ENCODE measurements at regions not wholly inside any gene's neighbourhood (a gene's known extent, or its start where the extent isn't known, plus 50 kb on each side); places are given as distances from the start of the nearest gene placed in this dataset.

DNA sequence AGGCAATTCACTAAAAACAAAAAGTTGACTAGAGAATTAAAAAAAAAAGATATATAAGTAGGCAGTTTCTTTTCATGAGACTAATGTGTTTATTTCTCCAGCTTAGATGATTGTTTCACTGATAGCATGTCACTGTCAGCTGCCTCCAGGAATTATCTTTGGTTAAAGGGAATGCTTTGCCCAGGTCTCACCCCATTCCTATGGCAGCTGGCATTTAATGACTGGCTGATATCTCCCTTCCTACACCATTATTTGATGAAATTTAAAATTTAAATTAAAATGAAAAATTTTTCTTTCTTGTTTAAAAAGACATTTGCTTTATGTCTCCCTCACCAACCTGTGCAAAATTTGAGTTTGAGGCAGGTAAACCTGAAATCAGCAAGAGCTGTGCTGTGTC, 214.5 kb upstream of the PRSS1 start:
- TF ChIP-seq EZH2 (IDR thresholded peaks at IDR 0.05): no peak
- no peak for TF ChIP-seq CEBPB (IDR thresholded peaks at IDR 0.05; ENCODE audit: low read depth)
- TF ChIP-seq FOSL1 (IDR thresholded peaks at IDR 0.05; ENCODE audit: low read depth): no peak
- no peak for TF ChIP-seq POLR2A (IDR thresholded peaks at IDR 0.05; ENCODE audit: borderline replicate concordance, extremely low read depth, insufficient read depth, insufficient read length)
- TF ChIP-seq, protein P1, sequence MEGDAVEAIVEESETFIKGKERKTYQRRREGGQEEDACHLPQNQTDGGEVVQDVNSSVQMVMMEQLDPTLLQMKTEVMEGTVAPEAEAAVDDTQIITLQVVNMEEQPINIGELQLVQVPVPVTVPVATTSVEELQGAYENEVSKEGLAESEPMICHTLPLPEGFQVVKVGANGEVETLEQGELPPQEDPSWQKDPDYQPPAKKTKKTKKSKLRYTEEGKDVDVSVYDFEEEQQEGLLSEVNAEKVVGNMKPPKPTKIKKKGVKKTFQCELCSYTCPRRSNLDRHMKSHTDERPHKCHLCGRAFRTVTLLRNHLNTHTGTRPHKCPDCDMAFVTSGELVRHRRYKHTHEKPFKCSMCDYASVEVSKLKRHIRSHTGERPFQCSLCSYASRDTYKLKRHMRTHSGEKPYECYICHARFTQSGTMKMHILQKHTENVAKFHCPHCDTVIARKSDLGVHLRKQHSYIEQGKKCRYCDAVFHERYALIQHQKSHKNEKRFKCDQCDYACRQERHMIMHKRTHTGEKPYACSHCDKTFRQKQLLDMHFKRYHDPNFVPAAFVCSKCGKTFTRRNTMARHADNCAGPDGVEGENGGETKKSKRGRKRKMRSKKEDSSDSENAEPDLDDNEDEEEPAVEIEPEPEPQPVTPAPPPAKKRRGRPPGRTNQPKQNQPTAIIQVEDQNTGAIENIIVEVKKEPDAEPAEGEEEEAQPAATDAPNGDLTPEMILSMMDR (IDR thresholded peaks at IDR 0.05 in 2 of 3, conservative IDR thresholded peaks at IDR 0.05 in 1 of 3; ENCODE audit: borderline replicate concordance in 1 of 3, insufficient read depth in 1 of 3, low read depth in 2 of 3, low read length in 2 of 3): no peak

All from HCT116 (cell line).